Lower leg skin (tissue), 4 donors: ENCODE measurements at regions not wholly inside any gene's neighbourhood (a gene's known extent, or its start where the extent isn't known, plus 50 kb on each side); places are given as distances from the start of the nearest gene placed in this dataset.
"Not testable (repeated sequence)": the region's sequence is repeated elsewhere in the genome, so short reads cannot be mapped to it uniquely, and the experiment has no call there.

ENCODE experiments used
- DNase-seq, 2 donors: peaks; one replicate each; pipeline ENCODE4 v3.0.0-alpha.2; 2019; ENCODE audit warnings: low spot score in 2 of 2
- H3K4me3 ChIP-seq: fragments of 200-600 bp; sonication (generic); 2 replicates; pipeline ENCODE4 v1.5.1; 2017; ENCODE audit warnings: mild to moderate bottlenecking, low read depth; ENCODE audit not compliant: poor library complexity, severe bottlenecking
- POLR2A ChIP-seq, 2 donors: fragments of 450-650 bp; IDR thresholded peaks; one replicate each; pipeline ENCODE4 v1.6.1; 2016 to 2017; ENCODE audit warnings: antibody characterized with exemption in 2 of 2, mild to moderate bottlenecking in 1 of 2, moderate library complexity in 1 of 2
- WGBS, 2 donors: methylation state at CpG; one replicate each; pipeline ENCODE4 v1.1.5; 2018; 5-methylcytosine and 5-hydroxymethylcytosine counted together
- intact Hi-C: fragments of 100-400 bp; cut with DNase I; formaldehyde crosslinking; loops from one replicate; pipeline ENCODE4 v1.15.0; 2023; ENCODE audit warnings: low total_unique reads
- TF ChIP-seq, protein P1 (sequence below), 3 donors: fragments of 450-650 bp; IDR thresholded peaks; one replicate each; pipeline ENCODE4 v1.5.1; 2016; ENCODE audit warnings: antibody characterized with exemption in 3 of 3, mild to moderate bottlenecking in 3 of 3, moderate library complexity in 2 of 3

DNA sequence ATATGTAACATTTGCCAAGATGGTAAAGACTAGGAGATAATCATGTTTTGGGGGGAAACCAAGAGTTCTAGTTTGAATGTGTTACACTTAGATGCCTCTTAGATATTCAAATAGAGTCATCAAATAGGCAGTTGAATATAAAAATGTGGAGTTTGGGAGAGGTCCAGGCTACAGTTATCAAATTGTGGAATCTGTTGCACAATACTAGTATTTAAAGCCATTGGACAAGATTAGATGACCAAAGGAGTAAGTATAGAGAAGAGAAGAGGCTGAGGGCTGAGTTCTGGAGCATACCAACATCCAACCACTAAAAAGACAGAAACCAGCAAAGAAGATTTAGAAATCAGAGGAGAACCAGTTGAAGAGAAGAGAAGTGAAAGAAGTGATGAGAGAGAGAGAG, 72.7 kb downstream of the NAA11 start:
- DNase-seq = no peak
- TF ChIP-seq, protein P1, sequence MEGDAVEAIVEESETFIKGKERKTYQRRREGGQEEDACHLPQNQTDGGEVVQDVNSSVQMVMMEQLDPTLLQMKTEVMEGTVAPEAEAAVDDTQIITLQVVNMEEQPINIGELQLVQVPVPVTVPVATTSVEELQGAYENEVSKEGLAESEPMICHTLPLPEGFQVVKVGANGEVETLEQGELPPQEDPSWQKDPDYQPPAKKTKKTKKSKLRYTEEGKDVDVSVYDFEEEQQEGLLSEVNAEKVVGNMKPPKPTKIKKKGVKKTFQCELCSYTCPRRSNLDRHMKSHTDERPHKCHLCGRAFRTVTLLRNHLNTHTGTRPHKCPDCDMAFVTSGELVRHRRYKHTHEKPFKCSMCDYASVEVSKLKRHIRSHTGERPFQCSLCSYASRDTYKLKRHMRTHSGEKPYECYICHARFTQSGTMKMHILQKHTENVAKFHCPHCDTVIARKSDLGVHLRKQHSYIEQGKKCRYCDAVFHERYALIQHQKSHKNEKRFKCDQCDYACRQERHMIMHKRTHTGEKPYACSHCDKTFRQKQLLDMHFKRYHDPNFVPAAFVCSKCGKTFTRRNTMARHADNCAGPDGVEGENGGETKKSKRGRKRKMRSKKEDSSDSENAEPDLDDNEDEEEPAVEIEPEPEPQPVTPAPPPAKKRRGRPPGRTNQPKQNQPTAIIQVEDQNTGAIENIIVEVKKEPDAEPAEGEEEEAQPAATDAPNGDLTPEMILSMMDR (IDR thresholded peaks at IDR 0.05) = no peak
- no peak for TF ChIP-seq POLR2A (IDR thresholded peaks at IDR 0.05)
- intact Hi-C loops = no loop called here
- no peak overlapping the region for H3K4me3 ChIP-seq

DNA sequence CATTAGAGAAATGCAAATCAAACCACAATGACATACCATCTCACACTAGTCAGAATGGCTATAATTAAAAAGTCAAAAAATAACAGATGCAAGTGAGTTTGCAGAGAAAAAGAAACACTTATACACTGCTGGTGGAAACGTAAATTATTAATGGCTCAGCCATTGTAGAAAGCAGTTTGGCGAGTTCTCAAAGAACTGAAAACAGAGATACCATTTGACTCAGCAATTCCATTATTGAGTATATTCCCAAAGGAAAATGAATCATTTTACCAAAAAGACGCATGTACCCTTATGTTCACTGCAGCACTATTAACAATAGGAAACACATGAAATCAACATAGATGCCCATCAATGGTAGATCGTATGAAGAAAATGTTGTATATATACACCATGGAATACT, 75.0 kb downstream of the NAA11 start:
- DNase-seq = no peak
- TF ChIP-seq POLR2A (IDR thresholded peaks at IDR 0.05) = no peak
- TF ChIP-seq, protein P1 (IDR thresholded peaks at IDR 0.05) = no peak
- H3K4me3 ChIP-seq = no peak overlapping the region
- intact Hi-C loops = no loop called here
- 73 to 79% methylated on average over 4 of the region's 4 CpGs for WGBS, 2 donors

DNA sequence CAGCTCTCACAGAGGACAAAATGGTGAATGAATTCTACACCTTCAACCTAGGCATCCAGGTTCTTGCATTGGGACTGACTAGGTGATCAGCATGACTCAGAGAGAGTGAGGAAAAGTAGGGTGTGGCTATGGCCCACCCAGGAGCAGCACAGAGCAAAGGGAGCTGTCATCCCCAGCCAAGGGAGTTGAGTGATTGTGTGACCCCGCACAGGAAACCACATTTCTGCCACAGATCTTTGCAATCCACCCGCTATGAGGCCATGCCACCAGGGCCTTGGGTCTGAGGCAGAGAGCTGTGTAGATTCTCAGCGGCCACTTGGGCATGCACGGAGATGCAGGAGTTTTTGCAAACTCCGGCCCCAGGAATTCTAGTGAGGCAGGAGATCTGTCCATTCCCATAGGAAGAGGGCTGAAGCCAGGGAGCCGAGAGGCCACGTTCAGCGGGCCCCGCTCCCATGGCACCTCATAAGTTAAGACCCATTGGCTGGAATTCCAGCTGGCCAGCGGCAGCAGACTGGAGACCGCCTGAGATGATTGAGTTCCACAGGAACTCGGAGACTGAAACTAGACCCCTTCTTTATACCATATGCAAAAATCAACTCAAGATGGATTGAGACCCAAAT, 75.9 kb downstream of the NAA11 start:
- no peak for DNase-seq
- 77 to 80% methylated on average over 8 to 12 of the region's 12 CpGs for WGBS, 2 donors
- TF ChIP-seq POLR2A (IDR thresholded peaks at IDR 0.05) = no peak
- TF ChIP-seq, protein P1 (IDR thresholded peaks at IDR 0.05) = no peak
- intact Hi-C loops = no loop called here
- H3K4me3 ChIP-seq = no peak overlapping the region

DNA sequence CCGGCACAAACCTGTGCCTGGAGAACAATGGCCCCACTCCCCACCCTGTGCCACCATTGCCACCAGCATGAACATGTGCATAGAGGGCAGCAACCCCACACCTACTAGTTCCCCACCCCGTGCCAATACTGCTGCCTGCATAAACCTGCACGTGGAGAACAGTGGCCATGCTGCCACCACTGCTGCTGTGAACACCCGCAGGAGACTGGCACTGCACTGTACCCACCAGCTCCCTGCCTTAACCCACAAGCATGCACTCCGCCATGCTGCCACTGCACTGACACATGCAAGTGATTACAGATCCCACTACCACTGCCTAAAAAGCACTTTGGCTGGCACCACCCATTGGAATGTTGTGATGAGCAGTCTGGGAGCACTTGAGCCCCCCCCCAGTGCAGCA, 77.3 kb downstream of the NAA11 start:
- DNase-seq = no peak
- 91 to 93% methylated on average over 5 of the region's 5 CpGs for WGBS, 2 donors
- intact Hi-C loops = no loop called here
- TF ChIP-seq, protein P1 (IDR thresholded peaks at IDR 0.05) = no peak
- no peak for TF ChIP-seq POLR2A (IDR thresholded peaks at IDR 0.05)
- no peak overlapping the region for H3K4me3 ChIP-seq

DNA sequence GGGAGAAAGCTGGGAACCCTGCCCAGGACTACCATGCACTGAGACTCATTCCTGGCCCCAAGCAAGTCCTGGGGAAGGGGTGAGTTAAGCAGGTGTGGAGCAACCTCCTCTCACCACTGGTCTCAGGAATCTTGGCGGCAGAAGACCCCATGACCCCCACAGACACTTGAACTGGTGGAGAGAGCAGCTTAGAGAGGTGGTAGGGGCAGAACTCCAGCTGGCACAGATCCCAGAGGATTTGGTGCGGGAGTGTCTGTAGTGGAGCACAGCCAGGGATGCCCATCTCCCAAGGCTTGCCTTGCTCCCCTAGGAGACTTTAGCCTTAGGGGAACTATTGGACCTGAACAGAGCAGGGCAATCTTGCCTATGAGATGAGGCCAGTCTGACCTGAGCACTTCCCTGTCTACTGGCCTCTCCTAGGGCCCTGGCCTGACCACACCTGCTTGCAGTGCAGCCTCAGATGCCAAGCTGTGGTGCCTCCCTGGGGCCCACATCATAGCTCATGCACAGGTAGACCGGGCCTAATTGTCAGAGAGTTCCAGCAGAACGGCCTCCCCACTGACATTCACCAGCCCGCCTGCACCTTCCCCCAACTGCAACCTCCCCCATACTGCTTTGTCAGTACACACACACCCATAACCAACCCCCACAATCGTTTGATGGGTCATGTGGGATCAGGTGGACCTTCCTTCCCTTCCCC, 78.0 kb downstream of the NAA11 start:
- no peak for DNase-seq
- TF ChIP-seq POLR2A (IDR thresholded peaks at IDR 0.05) = no peak
- TF ChIP-seq, protein P1 (IDR thresholded peaks at IDR 0.05) = no peak
- intact Hi-C loops = no loop called here
- H3K4me3 ChIP-seq = no peak overlapping the region
- WGBS, 2 donors = 78 to 89% methylated on average over 6 of the region's 6 CpGs

DNA sequence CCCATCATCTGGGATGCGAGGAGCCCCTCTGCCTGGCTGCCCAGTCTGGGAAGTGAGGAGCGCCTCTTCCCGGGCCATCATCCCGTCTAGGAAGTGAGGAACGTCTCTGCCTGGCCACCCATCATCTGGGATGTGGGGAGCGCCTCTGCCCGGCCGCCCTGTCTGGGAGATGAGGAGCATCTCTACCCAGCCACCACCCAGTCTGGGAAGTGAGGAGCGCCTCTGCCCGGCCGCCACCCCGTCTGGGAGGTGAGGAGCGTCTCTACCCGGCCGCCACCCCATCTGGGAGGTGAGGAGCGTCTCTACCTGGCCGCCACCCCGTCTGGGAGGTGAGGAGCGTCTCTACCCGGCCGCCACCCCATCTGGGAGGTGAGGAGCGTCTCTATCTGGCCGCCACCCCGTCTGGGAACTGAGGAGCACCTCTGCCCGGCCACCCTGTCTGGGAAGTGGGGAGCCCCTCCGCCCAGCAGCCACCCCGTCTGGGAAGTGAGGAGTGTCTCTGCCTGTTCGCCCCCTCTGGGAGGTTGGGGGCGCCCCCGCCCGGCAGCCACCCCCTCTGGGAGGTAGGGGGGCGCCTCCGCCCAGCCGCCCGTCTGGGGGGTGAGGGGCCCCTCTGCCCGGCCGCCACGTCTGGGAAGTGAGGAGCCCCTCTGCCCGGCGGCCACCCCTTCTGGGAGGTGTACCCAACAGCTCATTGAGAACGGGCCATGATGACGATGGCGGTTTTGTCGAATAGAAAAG, 80.5 kb downstream of the NAA11 start:
- WGBS, 2 donors = 86 to 90% methylated on average over 23 to 36 of the region's 44 CpGs
- H3K4me3 ChIP-seq, intact Hi-C loops, DNase-seq: not testable (repeated sequence)
